OCI-LY1 (cell line): ENCODE measurements at regions not wholly inside any gene's neighbourhood (a gene's known extent, or its start where the extent isn't known, plus 50 kb on each side); places are given as distances from the start of the nearest gene placed in this dataset.

ENCODE experiments used
- CTCF ChIP-seq: fragments of 200-600 bp; sonication (generic), shearing (Covaris generic); IDR thresholded peaks from 2 replicates; pipeline ENCODE4 v1.5.1; 2017; ENCODE audit warnings: mild to moderate bottlenecking, antibody characterized with exemption, low read length, moderate library complexity, mixed read lengths
- EZH2 ChIP-seq: fragments of 200-600 bp; sonication (generic), shearing (Covaris generic); IDR thresholded peaks from 2 replicates; pipeline ENCODE4 v1.8.0; 2017; ENCODE audit warnings: borderline replicate concordance, mixed run types, mild to moderate bottlenecking, antibody characterized with exemption, low read length, moderate library complexity, mixed read lengths

GRCh38 chr13:80547341-80547740 lies 206.4 kb upstream of the SPRY2 start:
- TF ChIP-seq CTCF, result no peak
- no peak for TF ChIP-seq EZH2
